ENCODE measurements at regions not wholly inside any gene's neighbourhood (a gene's known extent, or its start where the extent isn't known, plus 50 kb on each side); places are given as distances from the start of the nearest gene placed in this dataset.

DNA sequence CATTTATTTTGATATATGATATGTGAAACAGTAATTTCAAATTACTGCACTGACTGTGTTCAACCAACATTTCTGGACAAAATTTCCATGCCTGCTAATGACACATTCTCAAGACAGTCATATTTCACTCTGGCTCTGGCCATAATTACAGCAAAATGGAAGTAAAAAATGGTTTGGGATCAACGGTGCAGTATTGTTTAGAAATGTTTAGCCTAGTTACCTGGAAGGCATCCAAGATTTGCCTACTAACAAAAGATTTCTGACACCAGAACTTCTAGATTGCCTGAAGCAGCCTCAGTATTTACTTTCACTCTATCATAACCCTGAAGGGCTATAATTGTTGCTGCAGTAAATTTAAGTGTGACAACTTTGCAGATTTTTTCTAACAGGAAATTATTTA is 416.3 kb downstream of the PCDH10 start:
- TF ChIP-seq, protein P1, sequence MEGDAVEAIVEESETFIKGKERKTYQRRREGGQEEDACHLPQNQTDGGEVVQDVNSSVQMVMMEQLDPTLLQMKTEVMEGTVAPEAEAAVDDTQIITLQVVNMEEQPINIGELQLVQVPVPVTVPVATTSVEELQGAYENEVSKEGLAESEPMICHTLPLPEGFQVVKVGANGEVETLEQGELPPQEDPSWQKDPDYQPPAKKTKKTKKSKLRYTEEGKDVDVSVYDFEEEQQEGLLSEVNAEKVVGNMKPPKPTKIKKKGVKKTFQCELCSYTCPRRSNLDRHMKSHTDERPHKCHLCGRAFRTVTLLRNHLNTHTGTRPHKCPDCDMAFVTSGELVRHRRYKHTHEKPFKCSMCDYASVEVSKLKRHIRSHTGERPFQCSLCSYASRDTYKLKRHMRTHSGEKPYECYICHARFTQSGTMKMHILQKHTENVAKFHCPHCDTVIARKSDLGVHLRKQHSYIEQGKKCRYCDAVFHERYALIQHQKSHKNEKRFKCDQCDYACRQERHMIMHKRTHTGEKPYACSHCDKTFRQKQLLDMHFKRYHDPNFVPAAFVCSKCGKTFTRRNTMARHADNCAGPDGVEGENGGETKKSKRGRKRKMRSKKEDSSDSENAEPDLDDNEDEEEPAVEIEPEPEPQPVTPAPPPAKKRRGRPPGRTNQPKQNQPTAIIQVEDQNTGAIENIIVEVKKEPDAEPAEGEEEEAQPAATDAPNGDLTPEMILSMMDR (conservative IDR thresholded peaks at IDR 0.05), result no peak
- TF ChIP-seq ZFX (IDR thresholded peaks at IDR 0.05), result no peak
